Calu3 (cell line): ENCODE measurements at regions not wholly inside any gene's neighbourhood (a gene's known extent, or its start where the extent isn't known, plus 50 kb on each side); places are given as distances from the start of the nearest gene placed in this dataset.

Experiments used
- BruUV-seq: library from RNA; stranded (reverse); fragments of 400-500 nt; replicated peaks from 2 replicates; lab custom pipeline; 2021; lab: Mats Ljungman, UMichigan
- CTCF ChIA-PET: fragments of 300-600 bp; sonication (Branson Sonifier 250); formaldehyde crosslinking; loops from one replicate; lab custom pipeline; 2022; ENCODE audit warnings: antibody characterized with exemption; lab: Charles Lee
- DNase-seq: peaks from one replicate; pipeline ENCODE4 v3.0.0; 2022
- H3K27ac Mint-ChIP-seq: one replicate; pipeline ENCODE4 v1.8.0; 2022; ENCODE audit warnings: mixed read lengths; ENCODE audit not compliant: unreplicated experiment
- H3K27me3 Mint-ChIP-seq: one replicate; pipeline ENCODE4 v1.8.0; 2022; ENCODE audit warnings: mixed read lengths; ENCODE audit not compliant: unreplicated experiment
- H3K36me3 Mint-ChIP-seq: one replicate; pipeline ENCODE4 v1.8.0; 2022; ENCODE audit warnings: mild to moderate bottlenecking, moderate library complexity, mixed read lengths; ENCODE audit not compliant: insufficient read depth, unreplicated experiment
- H3K4me1 Mint-ChIP-seq: one replicate; pipeline ENCODE4 v1.8.0; 2022; ENCODE audit warnings: mild to moderate bottlenecking, low read depth, mixed read lengths; ENCODE audit not compliant: unreplicated experiment
- H3K4me3 Mint-ChIP-seq: one replicate; pipeline ENCODE4 v1.8.0; 2022; ENCODE audit warnings: mild to moderate bottlenecking, low read depth, moderate library complexity, mixed read lengths; ENCODE audit not compliant: unreplicated experiment
- H3K9me3 Mint-ChIP-seq: one replicate; pipeline ENCODE4 v1.8.0; 2022; ENCODE audit warnings: low read depth, mixed read lengths; ENCODE audit not compliant: unreplicated experiment
- intact Hi-C: fragments of 100-400 bp; cut with micrococcal nuclease; formaldehyde crosslinking; loops from one replicate; pipeline ENCODE4 v1.10.0; 2022; ENCODE audit not compliant: unreplicated experiment
- TF ChIP-seq, protein P1 (sequence below): fragments of 200-600 bp; IDR thresholded peaks from one replicate; pipeline ENCODE4 v1.8.0; 2022; ENCODE audit warnings: antibody characterized with exemption; ENCODE audit not compliant: unreplicated experiment

GRCh38 chr1:166253076-166253779 lies 86.4 kb upstream of the FAM78B start:
- H3K36me3 Mint-ChIP-seq: no peaks in the 10 kb centered on the region
- no peak overlapping the region for H3K4me3 Mint-ChIP-seq
- CTCF ChIA-PET: no interaction called here
- no peaks in the 10 kb centered on the region for H3K4me1 Mint-ChIP-seq
- H3K27me3 Mint-ChIP-seq: no peaks in the 10 kb centered on the region
- no TSS peak for BruUV-seq
- intact Hi-C loops: no loop called here
- no peak for DNase-seq
- no peak overlapping the region for H3K27ac Mint-ChIP-seq
- H3K9me3 Mint-ChIP-seq: peaks cover 9% of the 10 kb centered on the region
- TF ChIP-seq, protein P1, sequence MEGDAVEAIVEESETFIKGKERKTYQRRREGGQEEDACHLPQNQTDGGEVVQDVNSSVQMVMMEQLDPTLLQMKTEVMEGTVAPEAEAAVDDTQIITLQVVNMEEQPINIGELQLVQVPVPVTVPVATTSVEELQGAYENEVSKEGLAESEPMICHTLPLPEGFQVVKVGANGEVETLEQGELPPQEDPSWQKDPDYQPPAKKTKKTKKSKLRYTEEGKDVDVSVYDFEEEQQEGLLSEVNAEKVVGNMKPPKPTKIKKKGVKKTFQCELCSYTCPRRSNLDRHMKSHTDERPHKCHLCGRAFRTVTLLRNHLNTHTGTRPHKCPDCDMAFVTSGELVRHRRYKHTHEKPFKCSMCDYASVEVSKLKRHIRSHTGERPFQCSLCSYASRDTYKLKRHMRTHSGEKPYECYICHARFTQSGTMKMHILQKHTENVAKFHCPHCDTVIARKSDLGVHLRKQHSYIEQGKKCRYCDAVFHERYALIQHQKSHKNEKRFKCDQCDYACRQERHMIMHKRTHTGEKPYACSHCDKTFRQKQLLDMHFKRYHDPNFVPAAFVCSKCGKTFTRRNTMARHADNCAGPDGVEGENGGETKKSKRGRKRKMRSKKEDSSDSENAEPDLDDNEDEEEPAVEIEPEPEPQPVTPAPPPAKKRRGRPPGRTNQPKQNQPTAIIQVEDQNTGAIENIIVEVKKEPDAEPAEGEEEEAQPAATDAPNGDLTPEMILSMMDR: no peak

GRCh38 chr1:166258017-166258416 lies 91.2 kb upstream of the FAM78B start:
- H3K27ac Mint-ChIP-seq: no peak overlapping the region
- no peak overlapping the region for H3K4me3 Mint-ChIP-seq
- H3K27me3 Mint-ChIP-seq: no peaks in the 10 kb centered on the region
- no peaks in the 10 kb centered on the region for H3K9me3 Mint-ChIP-seq
- intact Hi-C loops: no loop called here
- TF ChIP-seq, protein P1: no peak
- BruUV-seq: no TSS peak
- DNase-seq: no peak
- CTCF ChIA-PET: no interaction called here
- no peaks in the 10 kb centered on the region for H3K4me1 Mint-ChIP-seq
- H3K36me3 Mint-ChIP-seq: no peaks in the 10 kb centered on the region

DNA sequence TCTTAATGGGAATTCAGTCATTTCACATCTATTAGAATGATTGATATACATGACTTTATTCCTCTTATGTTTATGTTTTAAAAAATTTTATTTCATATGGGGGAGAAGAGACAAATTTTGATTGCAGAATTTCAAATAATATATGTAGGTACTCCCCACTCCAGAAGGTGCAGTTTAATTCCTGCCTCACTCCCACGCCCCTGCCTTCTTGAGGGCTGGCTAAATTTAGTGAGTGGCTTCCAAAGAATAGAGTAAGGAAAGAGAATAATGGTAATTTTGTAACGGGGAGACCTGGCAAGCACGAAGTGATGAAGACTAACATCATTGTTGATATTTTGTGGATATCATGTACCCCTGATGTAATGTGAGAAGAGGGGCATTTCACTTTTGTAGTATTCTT lies 94.7 kb upstream of the FAM78B start:
- DNase-seq: no peak
- Mint-ChIP-seq H3K9me3 (peaks cover 2% of the 10 kb centered on the region), H3K27me3 (no peaks in the 10 kb centered on the region), H3K36me3 (no peaks in the 10 kb centered on the region), H3K4me1 (no peaks in the 10 kb centered on the region), H3K4me3 (no peak overlapping the region), H3K27ac (no peak overlapping the region)
- intact Hi-C loops: no loop called here
- CTCF ChIA-PET: no interaction called here
- TF ChIP-seq, protein P1: no peak
- BruUV-seq: no TSS peak

DNA sequence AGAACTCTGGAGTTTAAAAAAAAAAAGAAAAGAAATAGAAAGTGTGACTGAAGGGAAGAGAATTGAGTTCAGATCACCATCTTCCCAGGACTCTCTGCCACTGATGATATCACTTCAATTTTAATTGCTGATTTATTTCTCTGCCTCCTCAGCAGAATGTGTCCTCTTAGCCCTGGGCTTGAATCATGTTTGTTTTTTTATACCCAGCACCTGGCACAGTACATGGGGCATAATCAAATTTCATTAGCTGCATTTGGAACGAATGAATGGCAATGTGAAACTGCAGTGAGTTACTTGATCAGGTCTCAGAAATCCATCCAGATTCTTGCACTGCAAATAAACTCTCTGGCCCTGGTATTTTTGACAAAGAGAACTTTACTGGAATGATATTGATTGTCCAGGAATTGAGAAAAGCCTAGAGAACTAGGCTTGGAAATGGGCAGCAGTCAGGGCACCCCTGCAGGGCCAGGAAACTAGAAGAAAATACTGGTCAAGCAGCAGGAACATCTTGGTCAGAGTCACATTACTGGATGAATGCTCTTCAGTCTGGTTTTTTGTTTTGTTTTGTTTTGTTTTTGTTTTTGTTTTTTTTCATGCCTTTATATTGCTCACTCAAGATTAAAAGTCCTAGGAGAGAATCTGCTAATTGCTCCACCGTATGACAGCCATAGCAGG lies 103.8 kb upstream of the FAM78B start:
- H3K4me3 Mint-ChIP-seq: no peak overlapping the region
- peaks cover 2% of the 10 kb centered on the region for H3K9me3 Mint-ChIP-seq
- H3K27me3 Mint-ChIP-seq: no peaks in the 10 kb centered on the region
- no peaks in the 10 kb centered on the region for H3K36me3 Mint-ChIP-seq
- intact Hi-C loops: no loop called here
- CTCF ChIA-PET: no interaction called here
- TF ChIP-seq, protein P1: no peak
- no peak overlapping the region for H3K27ac Mint-ChIP-seq
- BruUV-seq: no TSS peak
- no peak for DNase-seq
- H3K4me1 Mint-ChIP-seq: no peaks in the 10 kb centered on the region
